ENCODE measurements at regions not wholly inside any gene's neighbourhood (a gene's known extent, or its start where the extent isn't known, plus 50 kb on each side); places are given as distances from the start of the nearest gene placed in this dataset.

- DNase-seq, result peak; percentile 12
Measured at GRCh38 chr14:85789506-85789905, 259.6 kb downstream of the FLRT2 start.

GRCh38 chr14:85788470-85789233, 258.7 kb downstream of the FLRT2 start:
- no peak for DNase-seq

- no peak for DNase-seq
Measured at GRCh38 chr14:85766295-85766694, 236.4 kb downstream of the FLRT2 start.

- no peak for DNase-seq
Measured at GRCh38 chr14:85764822-85765221, 234.9 kb downstream of the FLRT2 start.

GRCh38 chr14:85762526-85762925, 232.6 kb downstream of the FLRT2 start:
- DNase-seq, result no peak

GRCh38 chr14:85752175-85752574, 222.2 kb downstream of the FLRT2 start:
- no peak for DNase-seq

- no peak for DNase-seq
Measured at GRCh38 chr14:85744573-85744972, 214.6 kb downstream of the FLRT2 start.

- DNase-seq, result no peak
Measured at GRCh38 chr14:85732031-85732430, 202.1 kb downstream of the FLRT2 start.

- no peak for DNase-seq
Measured at GRCh38 chr14:85731186-85731585, 201.2 kb downstream of the FLRT2 start.

- DNase-seq, result no peak
Measured at GRCh38 chr14:85728476-85729065, 198.6 kb downstream of the FLRT2 start.

GRCh38 chr14:85714069-85714468, 184.1 kb downstream of the FLRT2 start:
- DNase-seq, result no peak

- DNase-seq, result no peak
Measured at GRCh38 chr14:85711620-85712019, 181.7 kb downstream of the FLRT2 start.
